GM18505 (cell line): ENCODE measurements at regions not wholly inside any gene's neighbourhood (a gene's known extent, or its start where the extent isn't known, plus 50 kb on each side); places are given as distances from the start of the nearest gene placed in this dataset.
"Not testable (repeated sequence)": the region's sequence is repeated elsewhere in the genome, so short reads cannot be mapped to it uniquely, and the experiment has no call there.

Experiments used
- ATAC-seq: cut with Tn5 transposase; IDR thresholded peaks from one replicate; pipeline ENCODE4 v1.9.1; 2021; ENCODE audit not compliant: unreplicated experiment
- POLR2A ChIP-seq: IDR thresholded peaks from 4 replicates; pipeline ENCODE4 v1.6.1; 2011; ENCODE audit warnings: borderline replicate concordance; ENCODE audit not compliant: insufficient read depth, insufficient read length; ENCODE audit errors: extremely low read depth

DNA sequence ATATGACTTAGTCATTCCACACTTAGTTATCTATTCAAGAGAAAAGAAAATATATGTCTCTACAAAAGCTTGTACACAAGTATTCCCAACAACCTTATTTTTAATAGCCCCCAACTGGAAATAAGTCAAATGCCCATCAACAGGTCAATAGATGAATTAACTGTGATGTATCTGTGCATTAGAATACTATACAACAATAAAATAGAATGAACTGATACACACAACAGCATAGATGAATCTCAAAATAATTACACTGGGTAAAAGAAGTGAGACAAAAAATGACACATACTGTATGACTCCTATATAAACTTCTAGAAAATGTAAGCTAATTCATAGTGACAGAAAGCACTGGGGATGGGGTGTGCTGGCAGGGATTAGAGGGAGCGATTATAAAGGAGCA, 354.1 kb upstream of the DIPK2B start:
- no peak for ATAC-seq
- no peak for TF ChIP-seq POLR2A

DNA sequence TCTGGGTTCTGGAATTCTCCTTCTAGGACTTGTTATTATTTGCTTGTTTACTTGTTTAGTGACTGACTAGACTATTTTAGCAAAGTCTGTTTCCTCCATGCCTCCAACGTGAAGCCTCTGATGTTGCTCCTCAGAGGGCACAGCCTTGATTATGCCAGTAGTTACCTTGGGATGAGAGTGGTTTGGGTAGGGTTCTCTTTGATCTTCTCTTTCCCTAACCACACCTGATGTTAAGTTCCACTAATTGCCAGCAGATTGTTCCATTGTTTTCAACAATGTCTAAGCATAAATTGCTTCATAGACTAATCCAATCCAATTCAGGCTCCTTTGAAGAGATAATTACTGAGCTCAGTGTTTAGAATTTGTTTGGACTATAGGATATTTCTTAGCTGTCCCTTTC, 352.7 kb upstream of the DIPK2B start:
- ATAC-seq = no peak
- TF ChIP-seq POLR2A = no peak

DNA sequence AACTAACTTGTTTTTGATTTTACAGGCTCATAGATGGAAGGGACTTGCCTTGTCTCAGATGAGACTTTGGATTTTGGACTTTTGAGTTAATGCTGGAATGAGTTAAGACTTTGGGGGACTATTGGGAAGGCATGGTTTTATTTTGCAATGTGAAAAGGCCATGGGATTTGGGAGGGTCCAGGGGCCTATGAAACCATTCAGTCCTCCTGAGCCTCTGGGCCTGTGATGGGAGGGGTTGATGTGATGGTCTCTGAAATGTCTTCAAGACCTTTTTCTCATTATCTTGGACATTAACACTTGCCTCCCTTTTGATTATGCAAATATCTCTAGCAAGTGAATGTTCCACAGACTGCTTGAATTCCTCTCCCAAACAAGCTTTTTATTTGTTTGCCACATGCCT, 346.0 kb upstream of the DIPK2B start:
- ATAC-seq = not testable (repeated sequence)

DNA sequence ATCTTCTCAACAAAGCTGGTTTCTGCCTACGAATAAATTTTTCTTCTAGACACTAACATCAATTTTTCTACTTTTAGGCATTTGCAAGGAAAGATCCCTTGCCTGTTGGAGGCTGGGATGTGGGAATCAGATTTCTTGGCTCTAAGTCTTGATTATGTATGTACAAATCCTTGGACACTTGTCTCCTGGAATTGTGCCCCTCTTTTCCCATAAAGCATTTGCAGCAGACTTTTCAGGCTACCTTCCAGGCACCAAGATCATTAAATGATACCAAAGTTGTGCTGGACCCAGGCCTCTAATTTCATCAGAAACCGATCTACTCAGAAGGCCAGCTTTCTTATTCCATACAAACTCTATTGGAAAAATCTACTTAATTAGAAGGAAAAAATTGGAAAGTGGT, 339.5 kb upstream of the DIPK2B start:
- no peak for ATAC-seq
- no peak for TF ChIP-seq POLR2A

DNA sequence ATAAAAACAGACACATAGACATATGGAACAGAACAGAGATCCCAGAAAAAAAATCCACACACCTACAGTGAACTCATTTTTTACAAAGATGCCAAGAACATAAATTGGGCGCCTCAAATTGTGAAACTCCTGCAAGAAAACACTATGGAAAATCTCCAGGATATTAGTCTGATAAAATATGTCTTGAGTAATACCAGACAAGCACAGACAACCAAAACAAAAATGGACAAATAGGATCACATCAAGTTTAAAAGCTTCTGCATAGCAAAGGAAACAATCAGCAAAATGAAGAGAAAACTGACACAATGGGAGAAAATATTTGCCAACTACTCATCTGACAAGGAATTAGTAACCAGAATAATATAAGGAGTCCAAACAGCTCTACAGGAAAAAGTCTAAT, 337.3 kb upstream of the DIPK2B start:
- ATAC-seq = no peak

DNA sequence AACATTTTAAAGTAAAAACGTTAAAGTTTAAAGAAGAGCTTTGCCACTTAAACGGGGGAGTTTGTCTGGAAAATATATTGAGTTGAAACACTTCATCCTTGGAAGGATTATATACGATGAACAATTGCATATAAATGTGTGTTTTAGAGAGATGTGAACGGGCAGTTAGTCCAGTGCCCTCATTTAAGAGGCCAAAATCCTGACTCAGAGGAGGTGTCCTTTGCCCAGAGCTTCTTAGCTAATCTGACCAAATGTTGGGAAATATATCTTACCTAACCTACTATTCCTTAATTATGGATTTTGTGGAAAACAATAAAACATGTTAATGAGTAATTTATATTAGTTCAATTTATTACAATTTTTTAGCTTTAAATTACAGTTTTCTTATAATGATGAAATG, 327.2 kb upstream of the DIPK2B start:
- no peak for TF ChIP-seq POLR2A
- ATAC-seq = no peak

More for the DNA sequence above, 337.3 kb upstream of the DIPK2B start:
- TF ChIP-seq POLR2A = no peak

DNA sequence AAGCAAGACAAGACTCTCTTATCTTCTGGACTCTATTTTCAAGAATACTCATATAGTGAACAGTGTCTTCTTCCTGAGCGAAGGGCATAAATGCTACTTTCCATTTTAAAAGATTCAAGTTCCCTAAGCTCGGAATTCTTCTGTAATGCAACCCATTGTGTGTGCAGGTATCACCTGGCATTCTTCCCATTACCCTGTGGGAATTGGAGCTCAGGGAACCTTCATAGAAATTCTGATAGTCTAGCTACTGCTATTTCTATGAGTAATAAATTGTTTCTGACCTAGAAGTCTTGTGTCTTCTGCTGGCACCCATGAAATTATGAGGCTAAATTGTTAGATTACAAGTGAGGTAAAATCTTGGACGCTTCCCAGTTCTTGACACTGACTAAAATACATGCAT, 324.1 kb upstream of the DIPK2B start:
- no peak for TF ChIP-seq POLR2A
- ATAC-seq = no peak

DNA sequence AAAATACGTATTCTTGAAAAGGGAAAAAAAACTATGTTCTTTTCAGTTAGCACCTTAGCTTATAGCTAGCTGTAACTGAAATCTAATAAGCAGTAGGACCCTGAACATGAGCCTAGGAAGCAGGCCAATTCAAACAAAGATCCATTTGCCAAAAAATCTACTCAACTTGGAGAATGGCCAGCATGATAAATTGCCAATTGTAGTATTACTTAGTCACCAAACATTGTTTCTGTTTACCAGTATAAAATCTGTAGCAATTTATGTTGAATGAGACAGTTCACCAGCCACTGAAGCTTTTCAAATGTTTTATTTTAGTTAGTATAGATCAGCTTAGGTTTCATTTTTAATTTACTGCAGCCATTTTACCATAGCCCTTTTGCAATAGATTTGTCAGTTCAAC, 323.6 kb upstream of the DIPK2B start:
- no peak for ATAC-seq
- TF ChIP-seq POLR2A = no peak

DNA sequence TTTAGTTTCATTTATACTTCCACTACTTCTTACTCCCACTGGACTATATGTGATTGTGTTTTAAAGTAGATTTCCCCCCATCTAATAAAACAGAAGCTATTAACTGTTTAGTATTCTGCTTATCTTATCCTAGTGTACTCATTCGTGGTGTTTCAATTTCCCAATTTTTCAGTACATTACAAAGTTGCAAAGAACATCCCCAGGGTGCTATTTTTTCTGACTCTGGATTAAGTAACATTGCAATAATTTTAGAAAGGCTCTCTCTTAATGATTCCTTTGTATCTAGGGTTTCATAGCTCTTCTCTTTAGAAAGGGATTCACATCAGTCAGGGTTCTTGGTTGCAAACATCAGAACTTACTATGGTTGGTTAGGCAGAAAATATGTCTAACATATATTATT, 317.9 kb upstream of the DIPK2B start:
- no peak for ATAC-seq
- no peak for TF ChIP-seq POLR2A

DNA sequence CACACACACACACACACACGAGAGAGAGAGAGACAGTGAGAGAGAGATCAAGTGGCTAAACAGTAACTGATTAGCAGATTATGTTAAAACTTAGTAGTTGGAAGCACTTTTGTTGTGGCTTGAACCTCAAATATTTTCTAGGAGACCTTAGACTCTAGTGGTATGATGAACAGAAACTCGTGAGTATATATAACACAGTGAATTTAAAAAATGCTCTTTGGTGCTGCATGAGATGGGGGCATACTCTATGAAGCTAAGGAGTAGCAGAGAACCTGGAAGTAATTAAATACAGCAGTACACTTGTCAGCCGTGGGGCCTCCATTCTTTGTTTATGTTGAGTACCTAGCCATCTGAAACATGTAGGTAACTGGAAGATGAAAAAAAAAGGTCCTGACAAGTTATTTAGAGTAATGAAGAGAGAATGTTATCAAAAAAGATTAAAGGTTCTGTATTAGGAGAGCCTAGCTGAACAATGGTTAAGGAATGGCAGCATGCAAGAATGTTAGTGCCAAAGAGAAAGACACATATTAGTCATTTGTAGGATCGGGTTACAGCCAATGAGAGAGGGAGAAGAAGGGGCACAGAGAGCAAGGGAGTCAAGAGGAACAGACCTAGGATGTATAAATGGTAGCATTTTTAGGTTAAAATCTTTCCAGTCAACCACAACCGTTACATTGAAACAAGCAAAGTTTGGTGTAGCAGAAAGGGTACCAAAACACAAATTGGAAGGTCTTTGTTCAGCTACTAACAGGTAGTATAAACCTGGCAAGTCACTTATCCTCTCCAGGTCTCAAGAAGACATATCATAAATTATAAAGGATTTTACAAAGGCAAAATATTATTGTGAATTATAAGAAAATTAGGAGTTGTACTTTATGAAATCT, 316.7 kb upstream of the DIPK2B start:
- no peak for ATAC-seq
- no peak for TF ChIP-seq POLR2A

DNA sequence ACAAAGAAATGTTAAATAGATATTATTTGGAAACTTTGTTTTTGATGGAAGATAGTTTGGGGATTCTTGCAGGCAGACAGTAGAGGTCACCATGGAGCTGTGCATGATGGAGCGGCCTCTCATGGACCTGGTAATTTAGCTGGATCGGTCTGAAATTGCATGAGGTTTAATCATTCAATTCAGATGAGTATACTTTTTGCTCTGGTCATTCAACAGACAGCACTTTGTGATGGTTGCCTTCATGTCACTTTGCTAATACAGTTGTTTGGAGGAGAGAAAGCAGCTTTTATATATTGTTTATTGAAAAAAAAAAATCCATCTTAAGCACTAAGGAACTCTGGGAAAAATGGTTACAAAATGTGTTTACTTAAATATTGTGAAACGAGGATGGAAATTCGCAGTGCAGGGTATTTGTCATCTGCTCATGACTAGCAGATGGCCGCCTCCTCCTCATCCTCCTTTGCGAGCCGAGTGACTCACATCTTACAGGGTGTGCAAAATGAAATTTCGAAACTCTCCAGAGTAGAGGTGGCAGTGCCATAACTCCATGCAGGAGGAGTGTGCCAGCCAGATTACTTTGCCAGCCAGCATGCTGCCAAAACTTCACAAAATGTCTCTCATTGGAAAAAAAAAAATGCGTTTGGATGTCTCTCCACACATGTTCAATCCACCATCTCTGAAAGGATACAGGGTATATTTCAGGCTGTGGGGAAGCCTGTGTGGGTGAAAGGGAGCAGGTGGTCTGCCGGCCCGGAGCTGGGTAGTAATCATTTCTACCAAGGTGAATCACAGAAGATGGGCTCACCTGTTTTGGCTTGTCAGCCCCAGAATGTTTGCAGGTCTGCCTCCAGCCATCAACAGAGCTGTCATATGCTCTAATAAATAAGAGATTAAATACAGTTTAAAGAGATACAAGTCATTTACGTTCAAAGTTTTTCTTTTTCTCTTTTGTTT, 314.9 kb upstream of the DIPK2B start:
- TF ChIP-seq POLR2A = no peak
- no peak for ATAC-seq

DNA sequence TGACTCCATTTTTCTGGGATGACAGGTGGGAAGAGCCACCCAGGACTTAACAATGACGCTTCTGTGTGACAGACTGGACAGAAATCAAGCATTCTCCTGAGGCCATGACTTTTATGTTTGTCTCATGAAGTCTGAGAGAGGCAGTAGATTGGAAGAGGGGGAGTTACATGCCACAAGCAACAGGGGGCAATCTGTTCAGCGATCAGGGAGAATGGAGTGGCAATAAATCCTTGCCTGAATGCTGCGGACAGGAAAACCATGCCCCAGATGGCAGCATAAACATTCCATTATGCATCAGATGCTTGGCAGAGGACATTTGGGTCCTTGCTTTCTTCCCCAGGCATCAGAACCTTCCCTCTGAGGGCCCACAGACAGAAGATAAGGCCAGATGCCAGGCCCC, 312.4 kb upstream of the DIPK2B start:
- TF ChIP-seq POLR2A = no peak
- ATAC-seq = no peak

DNA sequence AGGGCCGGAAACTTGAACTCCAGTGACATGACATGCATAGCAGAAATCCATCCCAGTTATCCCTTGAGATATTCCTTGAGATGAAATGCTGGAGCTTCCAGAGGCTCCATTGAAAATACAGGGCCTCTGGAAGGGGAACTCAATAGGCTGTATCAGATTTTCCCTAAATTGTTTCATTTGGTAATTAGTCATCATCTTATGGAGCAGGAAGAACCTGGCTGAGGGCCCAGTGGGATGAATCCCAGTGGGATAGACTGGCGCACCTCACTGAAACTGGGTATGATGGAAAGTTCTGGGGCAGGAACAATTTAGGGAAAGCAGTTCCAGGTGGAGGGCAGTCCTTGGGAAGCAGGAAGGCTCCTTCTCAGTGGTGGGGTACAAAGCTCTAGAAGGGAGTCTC, 307.8 kb upstream of the DIPK2B start:
- TF ChIP-seq POLR2A = no peak
- no peak for ATAC-seq

DNA sequence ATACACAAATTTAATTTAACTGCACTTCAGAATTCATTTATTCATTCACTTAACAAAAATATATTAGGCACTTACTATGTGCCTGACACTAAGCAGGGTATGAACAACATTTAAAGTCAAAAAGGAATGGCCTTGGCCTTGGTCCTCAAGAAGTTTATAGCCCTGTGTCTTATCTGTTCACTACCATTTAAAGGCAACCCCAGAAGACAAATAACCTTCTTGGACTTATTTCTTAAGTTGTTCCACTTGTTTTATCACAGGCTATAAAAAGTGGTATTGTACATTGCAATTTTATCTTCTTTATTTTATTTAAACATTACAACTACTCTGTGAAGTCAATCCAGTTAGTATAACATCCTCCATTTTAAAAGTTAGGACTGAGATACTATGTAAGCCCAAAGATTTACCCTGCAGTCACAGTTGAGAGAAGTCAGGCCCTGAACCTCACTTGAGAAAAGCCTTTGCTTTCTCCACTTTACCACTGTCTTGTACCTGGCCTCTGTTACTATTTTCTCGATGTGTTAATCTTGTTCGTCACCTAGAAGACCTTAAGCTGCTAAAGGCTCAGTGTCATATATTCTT, 305.6 kb upstream of the DIPK2B start:
- ATAC-seq = no peak
- no peak for TF ChIP-seq POLR2A

DNA sequence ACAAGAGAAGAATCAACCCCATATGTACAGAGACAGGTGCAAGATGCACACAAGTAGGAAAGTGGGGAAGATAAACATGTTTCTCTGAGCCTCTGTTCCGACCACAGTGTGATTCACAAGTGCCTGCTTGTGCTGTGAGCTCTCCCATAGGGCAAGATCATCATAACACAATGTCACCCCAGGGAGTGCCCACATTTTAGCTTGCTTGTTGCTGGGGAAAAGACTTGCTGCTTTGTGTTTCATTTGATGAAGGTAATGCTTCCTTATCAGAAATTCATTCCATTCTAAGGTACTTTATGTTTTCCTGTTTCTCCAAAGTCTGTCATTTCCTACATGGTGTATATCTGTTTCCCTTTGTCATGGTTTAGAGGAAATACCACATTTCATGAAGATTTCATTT, 304.5 kb upstream of the DIPK2B start:
- ATAC-seq = no peak

DNA sequence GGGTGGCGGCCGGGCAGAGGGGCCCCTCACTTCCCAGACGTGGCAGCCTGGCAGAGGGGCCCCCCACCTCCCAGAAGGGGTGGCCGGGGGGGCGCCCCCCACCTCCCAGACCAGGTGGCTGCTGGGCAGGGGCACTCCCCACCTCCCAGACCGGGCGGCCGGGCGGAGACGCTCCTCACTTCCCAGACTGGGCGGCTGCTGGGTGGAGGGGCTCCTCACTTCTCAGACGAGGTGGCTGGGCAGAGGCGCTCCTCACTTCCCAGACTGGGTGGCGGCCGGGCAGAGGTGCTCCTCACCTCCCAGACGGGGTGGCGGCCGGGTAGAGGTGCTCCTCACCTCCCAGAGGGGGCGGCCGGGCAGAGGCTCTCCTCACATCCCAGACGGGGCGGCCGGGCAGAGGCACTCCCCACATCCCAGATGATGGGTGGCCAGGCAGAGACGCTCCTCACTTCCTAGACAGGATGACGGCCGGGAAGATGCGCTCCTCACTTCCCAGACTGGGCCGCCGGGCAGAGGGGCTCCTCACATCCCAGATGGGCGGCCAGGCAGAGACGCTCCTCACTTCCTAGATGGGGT, 303.2 kb upstream of the DIPK2B start:
- not testable (repeated sequence) for ATAC-seq

More for the DNA sequence above, 304.5 kb upstream of the DIPK2B start:
- TF ChIP-seq POLR2A = no peak
